ENCODE measurements at regions not wholly inside any gene's neighbourhood (a gene's known extent, or its start where the extent isn't known, plus 50 kb on each side); places are given as distances from the start of the nearest gene placed in this dataset.

GRCh38 chr15:31160740-31161495 is 59.4 kb upstream of the TRPM1 start:
- Histone ChIP-seq H3K27ac (ENCODE audit: low read depth, low read length, poor library complexity, severe bottlenecking) (no peak overlapping the region), H3K4me1 (ENCODE audit: insufficient read depth, low read length, severe bottlenecking) (no peaks in the 10 kb centered on the region), H3F3A (ENCODE audit: insufficient read depth, low read length) (no peaks in the 10 kb centered on the region), H3K9me2 (ENCODE audit: low read depth, low read length) (no peaks in the 10 kb centered on the region), H3K79me2 (ENCODE audit: insufficient read depth, low read length) (no peaks in the 10 kb centered on the region), H3K4me2 (ENCODE audit: low read length) (no peak overlapping the region), H3K9me3 (ENCODE audit: low read length) (no peaks in the 10 kb centered on the region), H4K20me1 (ENCODE audit: insufficient read depth, low read length) (no peaks in the 10 kb centered on the region), H3K27me3 (ENCODE audit: insufficient read depth, low read length) (no peaks in the 10 kb centered on the region), H2AFZ (ENCODE audit: low read length) (no peak overlapping the region), H3K36me3 (ENCODE audit: insufficient read depth, low read length) (no peaks in the 10 kb centered on the region), H3K9ac (ENCODE audit: low read length) (no peak overlapping the region), H3K4me3 (ENCODE audit: low read depth, low read length, poor library complexity, severe bottlenecking) (no peak overlapping the region)
- TF ChIP-seq EZH2 (IDR thresholded peaks at IDR 0.05; ENCODE audit: borderline replicate concordance, low read length) (no peak), CTCF (IDR thresholded peaks at IDR 0.05; ENCODE audit: low read length) (no peak)

GRCh38 chr15:31161951-31162350 is 60.4 kb upstream of the TRPM1 start:
- Histone ChIP-seq H3K9me3 (ENCODE audit: low read length) (no peaks in the 10 kb centered on the region), H3K36me3 (ENCODE audit: insufficient read depth, low read length) (no peaks in the 10 kb centered on the region), H3K4me3 (ENCODE audit: low read depth, low read length, poor library complexity, severe bottlenecking) (no peak overlapping the region), H3K4me2 (ENCODE audit: low read length) (no peak overlapping the region), H4K20me1 (ENCODE audit: insufficient read depth, low read length) (no peaks in the 10 kb centered on the region), H3F3A (ENCODE audit: insufficient read depth, low read length) (no peaks in the 10 kb centered on the region), H3K9me2 (ENCODE audit: low read depth, low read length) (no peaks in the 10 kb centered on the region), H3K27me3 (ENCODE audit: insufficient read depth, low read length) (no peaks in the 10 kb centered on the region), H3K79me2 (ENCODE audit: insufficient read depth, low read length) (no peaks in the 10 kb centered on the region), H3K9ac (ENCODE audit: low read length) (no peak overlapping the region), H2AFZ (ENCODE audit: low read length) (no peak overlapping the region), H3K4me1 (ENCODE audit: insufficient read depth, low read length, severe bottlenecking) (no peaks in the 10 kb centered on the region), H3K27ac (ENCODE audit: low read depth, low read length, poor library complexity, severe bottlenecking) (no peak overlapping the region)
- TF ChIP-seq EZH2 (IDR thresholded peaks at IDR 0.05; ENCODE audit: borderline replicate concordance, low read length) = no peak
- TF ChIP-seq CTCF (IDR thresholded peaks at IDR 0.05; ENCODE audit: low read length) = no peak

GRCh38 chr15:31162721-31163510 is 61.4 kb upstream of the TRPM1 start:
- Histone ChIP-seq H3K36me3 (ENCODE audit: insufficient read depth, low read length) (no peaks in the 10 kb centered on the region), H2AFZ (ENCODE audit: low read length) (no peak overlapping the region), H3K4me3 (ENCODE audit: low read depth, low read length, poor library complexity, severe bottlenecking) (no peak overlapping the region), H3K27me3 (ENCODE audit: insufficient read depth, low read length) (0 out of 2 replicates have a peak, but pooled peaks cover 8% of the 10 kb centered on the region), H3K9ac (ENCODE audit: low read length) (no peak overlapping the region), H3K9me3 (ENCODE audit: low read length) (no peaks in the 10 kb centered on the region), H3K9me2 (ENCODE audit: low read depth, low read length) (no peaks in the 10 kb centered on the region), H4K20me1 (ENCODE audit: insufficient read depth, low read length) (no peaks in the 10 kb centered on the region), H3K4me2 (ENCODE audit: low read length) (no peak overlapping the region), H3F3A (ENCODE audit: insufficient read depth, low read length) (no peaks in the 10 kb centered on the region), H3K79me2 (ENCODE audit: insufficient read depth, low read length) (no peaks in the 10 kb centered on the region), H3K4me1 (ENCODE audit: insufficient read depth, low read length, severe bottlenecking) (no peaks in the 10 kb centered on the region), H3K27ac (ENCODE audit: low read depth, low read length, poor library complexity, severe bottlenecking) (no peak overlapping the region)
- no peak for TF ChIP-seq EZH2 (IDR thresholded peaks at IDR 0.05; ENCODE audit: borderline replicate concordance, low read length)

Data from OCI-LY1 (cell line).